Epithelial cell of esophagus (primary cell): ENCODE measurements at regions not wholly inside any gene's neighbourhood (a gene's known extent, or its start where the extent isn't known, plus 50 kb on each side); places are given as distances from the start of the nearest gene placed in this dataset.

Source experiments
- DNase-seq: peaks from one replicate; pipeline ENCODE4 v3.0.0; 2010; ENCODE audit warnings: low read depth
- H3K4me3 ChIP-seq: 2 replicates; pipeline ENCODE4 v1.5.1; 2011; ENCODE audit warnings: mild to moderate bottlenecking, low read length, control low read depth
- CTCF ChIP-seq: IDR thresholded peaks from 2 replicates; pipeline ENCODE4 v1.5.1; 2011; ENCODE audit warnings: low read depth, mild to moderate bottlenecking, low read length, control low read depth, inconsistent platforms; ENCODE audit not compliant: insufficient read depth; ENCODE audit errors: missing control alignments

GRCh38 chr18:11553098-11553940, 56.1 kb upstream of the SLC35G4 start:
- peak; percentile 94 for TF ChIP-seq CTCF
- H3K4me3 ChIP-seq: no peak overlapping the region
- DNase-seq: peak; percentile 57

- DNase-seq: no peak
- H3K4me3 ChIP-seq: no peak overlapping the region
- TF ChIP-seq CTCF: no peak
Measured at GRCh38 chr18:11548916-11549551, 60.4 kb upstream of the SLC35G4 start.

GRCh38 chr18:11548396-11548795, 61.0 kb upstream of the SLC35G4 start:
- DNase-seq: no peak
- H3K4me3 ChIP-seq: no peak overlapping the region
- TF ChIP-seq CTCF: no peak

- TF ChIP-seq CTCF: no peak
- H3K4me3 ChIP-seq: no peak overlapping the region
- DNase-seq: no peak
Measured at GRCh38 chr18:11544060-11544633, 65.2 kb upstream of the SLC35G4 start.

GRCh38 chr18:11541179-11541578, 68.2 kb upstream of the SLC35G4 start:
- DNase-seq: no peak
- TF ChIP-seq CTCF: no peak

GRCh38 chr18:11533942-11534496, 75.4 kb upstream of the SLC35G4 start:
- no peak for DNase-seq
- no peak overlapping the region for H3K4me3 ChIP-seq
- TF ChIP-seq CTCF: no peak

More at GRCh38 chr18:11541179-11541578, 68.2 kb upstream of the SLC35G4 start:
- H3K4me3 ChIP-seq: no peak overlapping the region
